NCI-H2227 treated with DMSO at 0.1 percent for 48 hours (cell line): ENCODE measurements at regions not wholly inside any gene's neighbourhood (a gene's known extent, or its start where the extent isn't known, plus 50 kb on each side); places are given as distances from the start of the nearest gene placed in this dataset.

Source experiments
- DNase-seq: peaks from one replicate; lab custom pipeline; 2025; lab: John Stamatoyannopoulos, UW

DNA sequence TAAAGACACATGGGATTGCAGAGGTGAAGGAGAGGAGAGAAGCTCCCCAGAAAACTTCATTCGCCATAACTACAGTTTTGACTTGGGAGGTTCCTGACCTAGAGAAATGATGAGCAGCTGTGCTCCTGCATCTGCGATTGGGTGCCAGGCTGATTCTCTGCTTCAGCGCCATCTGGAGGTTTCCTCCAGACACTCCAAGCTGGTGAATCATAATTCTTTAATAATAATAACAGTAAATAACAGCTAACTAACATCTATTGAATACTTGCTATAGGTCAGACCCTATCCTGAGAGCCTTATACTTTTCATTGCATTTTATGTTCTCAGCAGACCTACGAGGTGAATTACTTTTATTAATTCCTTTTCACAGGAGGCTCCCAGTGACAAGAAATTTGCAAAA, 575.8 kb downstream of the TOX3 start:
- DNase-seq, result no peak

GRCh38 chr16:51968749-51969148, 578.2 kb downstream of the TOX3 start:
- DNase-seq, result no peak

DNA sequence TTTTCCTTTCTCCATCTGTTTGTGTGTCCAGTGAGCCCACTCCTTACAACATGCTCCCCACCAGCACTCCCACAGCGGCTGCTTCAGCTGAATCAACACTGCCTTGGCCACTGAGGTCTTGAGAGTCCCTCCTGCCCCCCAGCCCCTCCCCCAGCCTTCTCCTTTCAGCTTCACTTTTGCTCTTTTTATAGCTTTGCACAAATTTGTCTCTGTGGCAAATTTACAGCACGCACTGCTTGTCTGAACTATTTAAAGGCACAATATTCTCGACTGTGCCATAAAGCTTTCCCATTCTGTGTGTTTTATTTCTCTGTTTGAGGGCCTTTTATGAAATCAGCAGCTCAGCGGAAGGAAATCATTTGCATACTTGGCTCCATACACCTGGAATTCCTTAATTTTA, 579.3 kb downstream of the TOX3 start:
- DNase-seq, result no peak

DNA sequence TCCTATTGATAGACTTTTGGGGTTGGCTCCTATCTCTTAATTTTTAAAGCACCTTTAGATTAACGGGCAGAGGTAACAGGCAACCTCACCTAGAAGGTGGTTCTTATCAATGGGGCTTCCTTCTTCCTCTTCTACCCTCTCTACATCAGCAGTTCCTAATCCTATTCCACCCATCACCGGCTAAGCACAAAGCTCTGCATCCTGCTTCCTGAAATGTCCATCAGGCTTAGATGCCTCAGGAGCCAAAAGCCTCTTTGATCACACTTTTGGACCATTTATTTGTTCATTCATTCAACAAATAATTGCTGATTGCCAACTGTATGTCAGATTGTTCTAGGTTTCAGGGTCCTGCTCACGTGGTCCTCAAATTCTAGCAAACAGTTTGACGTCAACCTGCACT, 586.0 kb downstream of the TOX3 start:
- no peak for DNase-seq

DNA sequence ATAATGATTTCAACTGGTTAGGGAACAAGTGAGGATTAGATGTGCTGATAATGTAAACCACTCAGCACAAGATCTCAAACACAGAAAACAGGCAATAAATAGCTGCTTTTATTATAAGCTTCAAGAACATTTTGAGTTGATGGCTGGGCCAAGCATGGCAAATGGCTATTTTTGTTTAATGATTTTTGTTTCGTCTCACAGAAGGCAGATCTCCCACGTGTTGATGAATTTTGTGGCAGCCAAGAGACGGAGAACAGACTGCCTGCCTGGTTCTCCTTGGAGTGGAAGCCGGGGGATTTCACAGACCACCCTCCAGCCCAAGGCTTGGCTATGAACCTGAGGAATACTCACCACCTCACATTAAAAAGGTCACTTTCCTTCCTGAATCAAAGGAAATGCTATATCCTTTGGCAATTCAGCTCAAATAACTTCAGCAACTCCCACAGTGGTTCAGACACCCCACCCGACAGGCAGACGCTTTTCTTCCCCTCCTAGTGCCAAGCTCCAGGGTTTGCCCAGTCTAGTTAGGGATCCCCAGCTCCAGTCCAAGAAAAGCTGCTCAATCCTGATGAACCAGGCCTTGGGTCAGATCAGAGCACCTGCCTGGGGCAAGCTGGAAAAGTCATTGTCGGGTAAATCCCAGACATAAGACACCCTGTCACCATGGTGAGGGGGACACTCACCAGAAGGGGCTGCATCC, 593.5 kb downstream of the TOX3 start:
- no peak for DNase-seq

- DNase-seq, result no peak
Observed at GRCh38 chr16:51952500-51952899, 594.4 kb downstream of the TOX3 start.

GRCh38 chr16:51951668-51952298, 595.2 kb downstream of the TOX3 start:
- no peak for DNase-seq

DNA sequence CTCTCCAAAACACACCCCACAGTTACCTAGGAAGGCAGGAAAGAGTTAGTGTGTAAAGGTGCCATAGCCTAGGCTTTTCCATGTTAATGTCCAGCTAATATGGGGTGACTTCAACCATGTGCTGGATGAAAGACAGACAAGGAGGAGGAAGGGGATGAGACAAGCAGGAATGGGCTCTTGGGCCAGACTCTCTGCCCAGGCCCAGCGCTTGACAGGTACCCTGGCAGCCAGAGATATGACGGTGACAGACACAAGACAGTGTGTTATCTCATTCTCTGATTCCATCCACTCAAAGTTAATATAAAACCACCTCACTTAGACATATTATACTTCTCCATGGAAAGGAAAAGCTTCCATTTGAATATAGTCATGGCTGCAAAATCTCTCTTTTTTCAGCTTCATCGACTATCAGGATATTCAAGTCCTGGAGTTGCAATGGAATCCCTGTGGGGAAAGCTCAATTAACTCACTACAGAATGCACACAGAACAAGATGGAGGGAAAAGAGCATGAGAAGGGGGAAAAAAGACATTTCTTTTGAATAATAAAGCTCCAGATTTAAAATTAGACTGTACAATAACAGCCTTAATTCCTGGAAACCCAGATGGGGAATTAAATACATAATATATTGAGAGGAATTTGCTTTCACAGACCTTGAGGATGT, 596.7 kb downstream of the TOX3 start:
- no peak for DNase-seq

DNA sequence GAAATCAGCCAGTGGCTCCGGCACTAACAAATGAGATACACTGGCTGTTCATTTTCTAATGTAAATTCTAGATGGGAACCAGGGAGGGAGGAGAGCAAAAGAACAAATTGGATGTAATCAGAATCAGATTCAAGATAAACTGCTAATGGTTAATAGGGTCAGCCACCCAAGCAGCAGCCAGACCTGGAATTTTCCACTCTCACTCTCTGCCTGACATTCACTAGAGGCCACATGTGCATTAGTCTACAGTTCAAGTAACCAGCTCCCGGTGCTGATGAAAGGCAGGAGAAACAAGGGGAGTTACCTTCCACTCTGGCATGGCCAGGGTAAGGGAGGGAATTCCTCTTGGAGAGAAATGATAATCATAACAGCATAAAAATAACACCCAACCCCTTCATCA, 597.7 kb downstream of the TOX3 start:
- no peak for DNase-seq

- no peak for DNase-seq
Observed at GRCh38 chr16:51941412-51941811, 605.5 kb downstream of the TOX3 start.

GRCh38 chr16:51940183-51940582, 606.8 kb downstream of the TOX3 start:
- DNase-seq, result no peak

GRCh38 chr16:51939378-51939871, 607.5 kb downstream of the TOX3 start:
- peak; percentile 76 for DNase-seq

DNA sequence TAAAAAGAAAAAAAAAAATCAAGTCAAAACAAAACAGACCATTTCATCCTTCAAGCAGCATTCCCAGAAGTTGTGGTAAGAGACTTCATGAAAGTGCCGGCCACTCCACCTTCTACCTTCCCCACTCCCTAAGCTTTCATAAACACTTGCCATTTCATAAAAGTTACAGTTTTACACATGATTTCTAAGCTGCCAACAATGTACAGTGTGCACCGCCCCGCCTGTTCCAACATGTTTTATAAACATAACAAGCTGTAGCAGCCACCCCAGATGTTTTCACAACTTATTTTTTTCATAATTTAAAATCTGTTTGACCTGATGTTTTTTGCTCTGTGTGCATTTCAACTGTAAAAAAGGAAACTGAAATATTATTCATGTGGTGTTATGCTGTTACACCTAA, 608.1 kb downstream of the TOX3 start:
- DNase-seq, result no peak

- DNase-seq, result no peak
Observed at GRCh38 chr16:51937771-51938170, 609.2 kb downstream of the TOX3 start.

DNA sequence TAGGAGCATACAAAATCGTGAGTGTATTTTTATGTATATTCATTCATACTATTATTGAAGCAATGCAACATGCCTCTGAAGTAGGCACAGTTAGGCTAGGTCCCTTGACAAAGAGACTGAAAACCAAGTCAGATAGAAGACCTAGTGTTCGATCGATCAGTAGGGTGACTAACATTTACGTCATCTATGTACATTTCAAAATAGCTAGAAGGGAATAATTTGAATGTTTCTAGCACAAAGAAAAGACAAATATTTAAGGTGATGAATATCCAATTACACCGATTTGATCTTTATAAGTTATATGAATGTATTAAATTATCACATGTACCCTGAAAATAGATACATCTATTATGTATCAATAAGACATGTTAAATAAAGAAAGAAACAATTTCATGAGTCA, 610.1 kb downstream of the TOX3 start:
- no peak for DNase-seq

- DNase-seq, result no peak
Observed at GRCh38 chr16:51932317-51932716, 614.6 kb downstream of the TOX3 start.

- DNase-seq, result no peak
Observed at GRCh38 chr16:51931653-51932052, 615.3 kb downstream of the TOX3 start.

GRCh38 chr16:51924744-51925143, 622.2 kb downstream of the TOX3 start:
- DNase-seq, result no peak

DNA sequence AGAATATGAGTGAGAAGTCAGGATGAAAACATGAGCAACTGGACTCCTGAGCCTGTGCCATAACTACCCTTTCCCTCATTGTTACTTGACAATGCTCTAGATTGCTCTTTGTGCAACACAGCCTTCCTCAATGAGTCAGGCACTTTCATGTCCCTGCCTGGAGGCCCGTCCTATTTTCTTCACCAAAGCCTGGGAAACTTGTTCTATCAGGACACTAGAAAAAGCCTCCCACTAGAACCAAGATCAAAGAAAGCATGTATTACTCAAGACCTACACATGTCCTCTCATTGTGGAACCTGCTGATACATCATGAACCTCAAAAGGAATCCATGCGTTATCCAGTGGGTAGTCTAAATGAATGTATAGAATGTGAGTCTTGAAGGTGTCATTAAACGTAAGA, 624.5 kb downstream of the TOX3 start:
- no peak for DNase-seq

DNA sequence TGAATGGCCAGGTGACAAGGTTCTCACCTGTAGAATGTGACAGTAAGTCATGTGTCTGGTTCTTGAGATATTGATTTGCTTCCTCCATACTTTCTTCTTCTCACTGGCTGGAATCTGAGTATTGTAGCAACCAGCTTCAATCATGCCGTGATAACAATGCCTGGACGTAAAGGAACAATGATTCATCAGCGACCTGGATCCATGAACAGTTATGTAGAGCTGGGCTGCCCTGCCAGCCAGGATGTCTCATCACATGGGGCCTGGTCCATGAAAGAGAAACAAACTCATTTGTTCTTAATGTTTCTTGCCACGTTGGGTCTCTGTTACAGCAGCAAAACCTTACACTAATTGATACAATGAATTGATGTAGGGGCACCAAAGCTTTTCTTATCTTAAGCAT, 627.2 kb downstream of the TOX3 start:
- no peak for DNase-seq

DNA sequence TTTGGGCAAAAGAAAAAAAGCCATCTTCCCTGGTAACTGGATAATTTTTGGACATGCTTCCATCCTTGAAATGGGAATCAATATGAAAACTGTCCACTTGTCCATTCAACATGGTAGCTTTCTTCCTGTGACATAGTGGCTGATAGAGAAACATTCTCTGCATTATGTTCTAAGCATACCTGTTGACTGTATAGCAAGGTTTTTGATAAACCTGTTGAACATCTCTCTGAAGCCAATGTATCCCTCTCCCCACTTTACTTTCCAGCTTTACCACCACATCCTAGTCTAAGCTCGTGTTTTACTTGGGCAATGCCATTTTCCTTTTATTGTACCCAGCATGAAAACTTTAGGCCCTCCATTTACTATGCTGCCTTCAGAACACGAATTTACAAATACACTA, 630.1 kb downstream of the TOX3 start:
- no peak for DNase-seq

DNA sequence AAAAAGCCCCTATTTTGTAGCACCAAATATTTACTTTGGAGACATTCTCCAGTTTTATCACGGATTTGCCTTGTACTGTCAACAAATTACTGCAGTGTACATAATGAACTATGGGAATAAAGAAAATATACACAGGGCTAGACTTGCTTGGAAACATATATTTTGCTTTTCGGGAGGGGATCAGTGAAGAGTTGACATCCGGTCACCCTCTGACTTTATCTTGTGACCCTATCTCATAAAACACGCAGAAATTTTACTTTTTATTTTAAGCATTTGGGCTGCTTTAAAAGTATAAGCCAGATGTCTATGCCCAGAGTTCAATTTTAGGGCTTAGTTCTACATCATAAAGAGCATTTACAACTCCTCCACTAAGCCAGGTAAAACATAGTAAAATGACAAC, 630.7 kb downstream of the TOX3 start:
- no peak for DNase-seq

GRCh38 chr16:51907680-51908079, 639.3 kb downstream of the TOX3 start:
- DNase-seq, result no peak
